Ecto neural progenitor cell (in vitro differentiated cells): ENCODE measurements at regions not wholly inside any gene's neighbourhood (a gene's known extent, or its start where the extent isn't known, plus 50 kb on each side); places are given as distances from the start of the nearest gene placed in this dataset.

Source experiments
- DNase-seq: peaks from one replicate; pipeline ENCODE4 v3.0.0-alpha.2; 2018; ENCODE audit warnings: low spot score

GRCh38 chr2:111652681-111653080 lies 231.3 kb downstream of the ANAPC1 start:
- DNase-seq, result no peak

- DNase-seq, result no peak
These were observed 230.8 kb downstream of the ANAPC1 start for GRCh38 chr2:111653103-111653624.

DNA sequence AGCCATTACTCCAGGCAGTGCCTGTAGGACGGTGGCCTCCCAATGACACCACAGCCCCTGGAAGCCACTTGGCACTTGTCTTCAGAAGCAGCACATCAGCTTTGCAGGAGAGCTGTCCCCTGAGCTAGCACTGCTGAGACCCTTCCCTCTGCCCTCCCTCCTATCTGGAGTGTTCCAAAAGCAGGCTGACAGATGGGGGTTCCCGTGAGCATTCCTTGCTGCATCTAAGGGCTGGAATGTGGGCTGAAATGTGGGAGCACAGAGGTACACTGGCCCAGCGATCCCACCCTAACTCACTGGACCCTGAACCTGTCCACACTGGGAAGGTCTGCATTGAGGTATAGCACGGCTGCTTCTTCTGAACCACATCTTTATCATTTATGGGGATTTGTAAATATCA lies 230.1 kb downstream of the ANAPC1 start:
- DNase-seq, result no peak

- DNase-seq, result no peak
These were observed 229.2 kb downstream of the ANAPC1 start for GRCh38 chr2:111654829-111655228.

DNA sequence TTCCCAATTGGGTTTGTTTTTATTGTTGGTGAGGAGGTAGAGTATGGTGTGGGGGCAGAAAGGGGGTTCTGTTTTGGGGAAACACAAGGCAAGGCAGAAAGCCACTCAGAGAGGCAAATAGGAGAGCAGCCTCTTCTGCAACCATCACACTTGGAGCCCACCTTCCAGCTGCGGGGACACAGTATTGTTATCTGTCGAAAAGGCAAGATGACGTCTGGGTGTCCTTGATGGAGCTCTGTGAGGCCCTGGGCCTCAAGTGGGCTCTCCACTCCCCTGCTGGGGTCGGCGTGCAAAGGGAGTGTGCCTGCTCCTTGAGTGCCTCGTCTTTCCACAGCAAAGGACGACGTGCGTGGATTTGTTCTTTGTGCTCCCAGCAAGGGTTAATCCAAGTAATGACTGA lies 227.6 kb downstream of the ANAPC1 start:
- DNase-seq, result no peak

- DNase-seq, result no peak
These were observed 227.1 kb downstream of the ANAPC1 start for GRCh38 chr2:111656894-111657293.

- no peak for DNase-seq
These were observed 226.5 kb downstream of the ANAPC1 start for GRCh38 chr2:111657351-111657975.

- peak; percentile 28 for DNase-seq
These were observed 224.3 kb downstream of the ANAPC1 start for GRCh38 chr2:111659361-111660333.

GRCh38 chr2:111660811-111661210 lies 223.2 kb downstream of the ANAPC1 start:
- peak; percentile 10 for DNase-seq

DNA sequence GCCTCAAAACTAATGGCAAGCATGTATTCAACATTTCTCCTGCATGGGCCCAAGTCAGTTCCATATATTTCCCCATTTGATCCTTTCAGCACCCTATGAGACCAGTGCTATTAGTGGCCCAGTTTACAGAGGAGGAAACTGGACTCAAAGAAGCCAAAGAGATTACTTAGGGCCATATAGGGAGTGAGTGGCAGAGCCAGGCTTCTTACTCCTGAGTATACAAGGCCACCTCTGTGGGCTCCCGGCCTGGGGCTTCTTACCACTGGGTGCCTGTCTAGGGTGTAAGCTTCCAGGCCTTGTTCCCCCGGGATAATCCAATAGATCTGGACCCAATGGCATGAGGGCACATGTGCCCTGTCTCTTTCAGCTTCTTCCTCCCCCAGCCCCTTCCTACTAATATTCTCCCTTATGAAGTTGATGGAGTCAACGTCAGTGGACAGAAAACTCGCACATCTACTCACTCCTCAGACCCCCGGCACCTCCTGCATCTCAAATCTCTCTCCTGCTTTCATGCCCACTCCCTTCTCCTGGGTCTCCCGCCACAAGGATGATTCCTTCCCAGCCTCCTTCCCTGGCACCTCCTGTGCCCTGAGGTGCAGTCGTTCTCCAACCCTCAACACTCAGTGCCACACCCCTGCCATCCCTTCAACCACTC lies 222.6 kb downstream of the ANAPC1 start:
- peak; percentile 32 for DNase-seq

DNA sequence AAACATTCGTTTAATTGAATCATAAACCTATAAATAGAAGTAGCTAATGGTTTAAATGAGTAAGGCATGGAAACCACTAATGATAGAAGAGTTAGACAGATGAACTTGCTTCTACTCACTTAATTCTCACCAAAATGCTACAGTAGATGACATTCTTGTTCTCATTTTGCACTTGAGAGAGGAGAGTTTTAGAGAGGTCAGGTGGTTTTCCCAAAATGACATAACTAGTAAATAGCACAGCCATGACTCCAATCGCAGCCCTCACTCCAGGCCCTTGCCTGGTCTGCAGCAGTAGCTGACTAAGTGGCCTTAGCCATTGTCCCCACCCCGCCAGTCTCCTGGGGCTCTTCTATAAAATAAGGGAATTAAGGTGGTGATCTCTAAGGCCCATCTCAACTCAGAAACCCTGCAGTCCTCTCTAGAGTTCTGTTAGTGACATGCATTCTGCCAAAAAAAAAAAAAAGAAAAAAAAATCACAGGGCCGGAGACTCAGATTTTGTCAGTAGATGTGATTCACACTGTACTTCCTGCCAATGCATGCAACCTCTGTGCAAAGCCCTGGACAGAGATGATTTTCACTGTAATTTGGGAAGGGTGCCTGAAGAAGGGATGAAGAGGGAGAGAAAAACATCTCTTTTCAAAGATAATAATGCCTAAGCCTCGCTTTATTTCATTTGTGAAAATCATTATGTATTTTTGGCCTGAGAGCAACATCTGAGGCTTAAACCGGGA lies 221.8 kb downstream of the ANAPC1 start:
- DNase-seq, result peak; percentile 28

DNA sequence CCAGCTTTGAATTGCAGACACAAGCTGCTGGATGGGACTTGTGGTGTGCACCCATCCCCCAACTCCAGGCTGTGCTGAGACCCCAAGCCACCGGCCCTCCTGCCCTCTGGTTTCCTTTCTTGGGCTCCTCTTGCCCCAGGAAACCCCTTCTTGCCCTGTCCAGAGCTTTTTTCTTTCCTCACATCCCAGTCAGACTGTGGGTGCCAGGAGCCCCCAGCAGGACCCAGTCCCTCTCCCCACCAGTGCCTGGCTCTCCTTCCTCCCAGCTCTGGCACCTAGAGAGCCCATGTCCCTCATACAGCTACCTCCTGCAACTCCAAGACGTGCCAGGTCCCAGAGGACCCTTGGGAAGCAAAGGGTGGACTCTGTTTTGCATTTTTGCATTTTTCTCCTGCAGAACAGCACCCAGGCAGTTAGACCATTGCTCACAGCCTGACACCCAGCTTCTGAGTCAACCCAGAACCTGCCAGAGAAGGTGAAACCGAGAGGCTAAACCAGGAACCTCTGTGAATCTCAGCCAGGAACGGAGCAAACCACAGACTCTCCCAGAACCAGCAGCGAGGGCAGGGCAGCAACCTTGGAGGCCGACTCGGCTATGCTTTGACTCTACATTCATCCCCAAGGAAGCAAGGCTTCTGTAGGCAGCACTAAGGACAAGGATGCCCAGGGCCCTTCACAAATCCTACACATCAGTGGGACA lies 221.1 kb downstream of the ANAPC1 start:
- DNase-seq, result peak; percentile 29

GRCh38 chr2:111663471-111664274 lies 220.3 kb downstream of the ANAPC1 start:
- peak; percentile 21 for DNase-seq

- peak; percentile 12 for DNase-seq
These were observed 219.6 kb downstream of the ANAPC1 start for GRCh38 chr2:111664275-111664850.

GRCh38 chr2:111665011-111665410 lies 219.0 kb downstream of the ANAPC1 start:
- peak; percentile 3 for DNase-seq

DNA sequence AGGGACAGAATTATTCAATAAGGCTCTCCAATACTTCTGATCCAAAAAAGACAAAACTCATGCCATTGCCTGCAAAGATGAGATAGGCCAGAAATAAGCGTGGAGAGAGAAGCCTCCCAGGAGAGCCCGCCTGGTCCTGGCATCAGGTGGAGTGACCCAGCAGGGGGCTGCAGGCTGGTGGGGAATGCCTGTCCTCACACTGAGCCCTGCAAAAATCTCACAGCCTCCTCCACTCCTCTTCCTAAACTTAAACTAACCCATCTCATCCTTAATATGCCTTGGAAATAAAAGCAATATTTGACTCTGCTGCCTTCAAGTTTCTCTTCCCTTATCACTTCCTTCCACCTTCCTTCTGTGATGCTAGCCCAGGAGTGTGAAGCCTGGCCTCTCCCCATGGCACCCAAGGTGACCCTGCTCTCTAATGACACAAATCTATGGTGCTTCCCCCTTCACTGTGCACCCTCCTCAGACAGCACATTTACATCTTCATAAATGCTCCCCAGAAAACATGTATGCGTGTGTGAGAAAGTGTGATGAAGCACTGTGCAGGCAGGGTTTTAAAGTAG lies 218.4 kb downstream of the ANAPC1 start:
- DNase-seq, result peak; percentile 19

DNA sequence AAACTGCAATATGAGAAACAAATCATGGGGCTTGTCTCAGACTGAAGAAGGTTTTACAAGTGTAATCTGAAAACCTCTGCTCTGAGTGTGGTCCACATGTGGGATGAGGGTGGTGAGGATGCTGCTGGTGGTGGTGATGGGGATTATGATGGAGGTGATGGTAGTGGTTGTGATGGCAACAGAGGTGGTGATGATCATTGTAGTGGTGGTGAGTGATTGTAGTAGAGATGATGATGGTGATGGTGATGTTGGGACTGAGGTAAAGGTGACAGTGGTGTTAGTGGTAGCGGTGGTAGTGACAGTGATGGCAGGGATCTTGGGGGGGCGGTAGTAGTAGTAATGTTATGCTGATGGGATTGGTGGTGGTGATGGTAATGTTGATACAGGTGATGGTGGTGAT lies 217.8 kb downstream of the ANAPC1 start:
- DNase-seq, result peak; percentile 5

DNA sequence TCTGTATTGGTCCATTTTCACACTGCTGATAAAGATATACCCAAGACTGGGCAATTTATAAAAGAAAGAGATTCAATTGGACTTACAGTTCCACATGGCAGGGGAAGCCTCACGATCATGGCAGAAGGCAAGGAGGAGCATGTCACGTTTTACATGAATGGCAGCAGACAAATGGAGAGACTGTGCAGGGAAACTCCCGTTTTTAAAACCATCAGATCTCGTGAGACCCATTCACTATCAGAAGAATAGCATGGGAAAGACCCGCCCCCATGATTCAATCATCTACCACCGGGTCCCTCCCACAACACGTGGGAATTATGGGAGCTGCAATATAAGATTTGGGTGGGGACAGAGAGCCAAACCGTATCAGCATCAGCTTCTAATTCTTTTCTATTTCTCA lies 217.0 kb downstream of the ANAPC1 start:
- DNase-seq, result peak; percentile 13

DNA sequence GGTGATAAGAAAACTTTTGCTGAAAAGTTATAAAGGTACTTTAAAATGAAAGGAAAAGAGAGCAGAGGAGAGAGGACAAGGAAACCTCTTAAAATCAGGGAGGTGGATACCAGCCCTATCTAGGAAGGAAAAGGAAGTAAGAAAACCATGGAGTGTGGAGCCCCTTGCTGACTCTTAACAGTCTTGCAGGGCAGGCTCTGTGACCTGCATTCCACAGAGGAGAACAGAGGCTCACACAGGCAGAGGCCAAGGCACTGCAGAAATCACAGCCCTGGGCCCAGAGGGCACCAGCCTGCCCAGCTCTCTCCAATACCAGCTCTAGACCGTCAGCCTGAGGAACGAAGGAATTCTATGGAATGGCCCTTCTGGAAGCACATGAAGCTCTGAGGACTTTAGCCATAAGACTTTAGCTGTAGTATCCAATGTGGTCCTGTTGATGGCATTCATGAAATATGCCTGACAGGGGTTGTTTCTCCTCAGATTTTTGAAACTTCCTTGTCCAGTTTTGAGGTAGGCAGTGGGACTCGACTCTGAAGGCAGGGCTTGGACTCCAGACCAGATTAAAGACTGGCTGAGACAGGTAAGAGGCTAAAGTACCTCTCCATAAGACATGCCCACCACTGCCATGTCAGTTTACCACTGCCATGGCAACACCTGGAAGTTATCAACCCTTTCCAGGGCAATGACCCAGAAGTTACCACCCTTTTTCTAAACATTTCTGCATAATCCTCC lies 216.3 kb downstream of the ANAPC1 start:
- DNase-seq, result peak; percentile 35
